Astrocyte of the cerebellum (primary cell): ENCODE measurements at regions not wholly inside any gene's neighbourhood (a gene's known extent, or its start where the extent isn't known, plus 50 kb on each side); places are given as distances from the start of the nearest gene placed in this dataset.

ENCODE experiments used
- DNase-seq: peaks from one replicate; pipeline ENCODE4 v3.0.0-alpha.2; 2011; ENCODE audit warnings: low read depth
- H3K4me3 ChIP-seq: 2 replicates; pipeline ENCODE4 v1.5.1; 2011; ENCODE audit warnings: mild to moderate bottlenecking, low read depth, low read length, moderate library complexity
- in situ Hi-C: cut with HindIII; loops from 2 replicates; pipeline ENCODE4 v1.10.0; 2017; ENCODE audit warnings: low sequenced_read_pairs
- TF ChIP-seq, protein P1 (sequence below): IDR thresholded peaks from 2 replicates; pipeline ENCODE4 v1.5.1; 2012; ENCODE audit warnings: low read length, low read depth, moderate library complexity, mild to moderate bottlenecking; ENCODE audit errors: missing control alignments

GRCh38 chr11:15903246-15903645 is 453.1 kb downstream of the SOX6 start:
- TF ChIP-seq, protein P1, sequence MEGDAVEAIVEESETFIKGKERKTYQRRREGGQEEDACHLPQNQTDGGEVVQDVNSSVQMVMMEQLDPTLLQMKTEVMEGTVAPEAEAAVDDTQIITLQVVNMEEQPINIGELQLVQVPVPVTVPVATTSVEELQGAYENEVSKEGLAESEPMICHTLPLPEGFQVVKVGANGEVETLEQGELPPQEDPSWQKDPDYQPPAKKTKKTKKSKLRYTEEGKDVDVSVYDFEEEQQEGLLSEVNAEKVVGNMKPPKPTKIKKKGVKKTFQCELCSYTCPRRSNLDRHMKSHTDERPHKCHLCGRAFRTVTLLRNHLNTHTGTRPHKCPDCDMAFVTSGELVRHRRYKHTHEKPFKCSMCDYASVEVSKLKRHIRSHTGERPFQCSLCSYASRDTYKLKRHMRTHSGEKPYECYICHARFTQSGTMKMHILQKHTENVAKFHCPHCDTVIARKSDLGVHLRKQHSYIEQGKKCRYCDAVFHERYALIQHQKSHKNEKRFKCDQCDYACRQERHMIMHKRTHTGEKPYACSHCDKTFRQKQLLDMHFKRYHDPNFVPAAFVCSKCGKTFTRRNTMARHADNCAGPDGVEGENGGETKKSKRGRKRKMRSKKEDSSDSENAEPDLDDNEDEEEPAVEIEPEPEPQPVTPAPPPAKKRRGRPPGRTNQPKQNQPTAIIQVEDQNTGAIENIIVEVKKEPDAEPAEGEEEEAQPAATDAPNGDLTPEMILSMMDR, result no peak
- DNase-seq, result no peak
- in situ Hi-C loops, result no loop called here
- H3K4me3 ChIP-seq, result no peak overlapping the region

- TF ChIP-seq, protein P1, result no peak
- no peak for DNase-seq
- H3K4me3 ChIP-seq, result no peak overlapping the region
- in situ Hi-C loops, result no loop called here
Measured at GRCh38 chr11:15905366-15906104, 450.8 kb downstream of the SOX6 start.

GRCh38 chr11:15906481-15907035 is 449.8 kb downstream of the SOX6 start:
- TF ChIP-seq, protein P1, result no peak
- in situ Hi-C loops, result no loop called here
- no peak overlapping the region for H3K4me3 ChIP-seq
- DNase-seq, result no peak

DNA sequence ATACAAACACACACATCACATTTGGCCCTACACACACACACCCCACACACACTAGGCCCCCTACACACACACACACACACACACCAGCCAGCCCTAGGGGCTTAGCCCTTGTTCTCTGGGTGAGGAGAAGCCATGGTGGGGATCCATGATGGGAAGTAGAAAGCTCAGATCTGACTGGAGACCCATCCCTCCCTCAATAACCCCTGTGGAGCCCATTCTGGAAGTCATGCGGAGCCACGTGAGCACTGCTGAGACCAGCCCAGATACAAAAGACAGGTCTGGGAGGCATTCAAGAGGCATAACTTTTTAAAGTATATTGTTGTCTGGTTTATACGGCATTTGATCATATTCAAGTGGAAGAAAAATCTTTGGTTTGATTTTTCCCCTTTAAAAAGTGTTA is 448.5 kb downstream of the SOX6 start:
- TF ChIP-seq, protein P1, result no peak
- in situ Hi-C loops, result no loop called here
- H3K4me3 ChIP-seq, result no peak overlapping the region
- DNase-seq, result no peak

- TF ChIP-seq, protein P1, result no peak
- H3K4me3 ChIP-seq, result no peak overlapping the region
- no peak for DNase-seq
- in situ Hi-C loops, result no loop called here
Measured at GRCh38 chr11:15909937-15910598, 446.3 kb downstream of the SOX6 start.

DNA sequence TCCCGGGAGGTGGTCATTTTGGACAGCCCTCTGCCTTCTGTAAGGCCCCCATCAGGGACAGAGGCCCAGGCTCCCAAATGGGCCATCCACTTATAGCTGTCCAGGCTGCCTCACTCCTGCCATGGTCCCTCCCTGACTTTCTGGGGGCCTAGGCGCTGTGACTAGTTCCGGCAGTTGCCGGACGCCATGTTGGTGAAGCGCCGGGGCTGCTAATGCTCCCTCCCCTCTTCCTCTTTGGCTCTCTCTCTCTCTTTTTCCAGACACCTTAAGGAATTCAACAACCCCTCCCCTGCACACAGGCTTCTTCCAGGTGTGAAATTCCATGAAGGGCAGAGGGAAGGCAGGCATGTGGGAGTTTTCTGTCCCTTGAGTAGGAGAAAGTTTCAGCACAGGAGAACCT is 445.6 kb downstream of the SOX6 start:
- TF ChIP-seq, protein P1, result no peak
- no peak for DNase-seq
- in situ Hi-C loops, result no loop called here
- no peak overlapping the region for H3K4me3 ChIP-seq
